Neural cell (in vitro differentiated cells): ENCODE measurements at regions not wholly inside any gene's neighbourhood (a gene's known extent, or its start where the extent isn't known, plus 50 kb on each side); places are given as distances from the start of the nearest gene placed in this dataset.

Experiments used
- H2AFZ ChIP-seq: fragments of 200-600, 300-800 bp; sonication (generic), shearing (Covaris generic); 2 replicates; pipeline ENCODE4 v1.6.0; 2014; ENCODE audit warnings: low read depth, mild to moderate bottlenecking, antibody characterized with exemption, low read length, moderate library complexity
- H3F3A ChIP-seq: fragments of 200-600 bp; shearing (Covaris generic); 2 replicates; pipeline ENCODE4 v1.6.1; 2016; ENCODE audit warnings: mild to moderate bottlenecking, moderate library complexity, mixed read lengths, antibody characterized with exemption, low read length; ENCODE audit not compliant: insufficient read depth, poor library complexity, severe bottlenecking
- H3K27ac ChIP-seq: fragments of 200-600, 300-800 bp; sonication (generic), shearing (Covaris generic); 2 replicates; pipeline ENCODE4 v1.5.1; 2014; ENCODE audit warnings: mild to moderate bottlenecking, low read length, moderate library complexity
- H3K27me3 ChIP-seq: fragments of 300-800, 200-600 bp; sonication (generic), shearing (Covaris generic); 2 replicates; pipeline ENCODE4 v1.6.0; 2014; ENCODE audit warnings: mild to moderate bottlenecking, low read depth, low read length, moderate library complexity; ENCODE audit not compliant: insufficient read depth
- H3K36me3 ChIP-seq: fragments of 300-800, 200-600 bp; sonication (generic), shearing (Covaris generic); 2 replicates; pipeline ENCODE4 v1.5.1; 2014; ENCODE audit warnings: mild to moderate bottlenecking, antibody characterized with exemption, low read length, moderate library complexity; ENCODE audit not compliant: insufficient read depth
- H3K4me2 ChIP-seq: fragments of 300-800, 200-600 bp; sonication (generic), shearing (Covaris generic); 2 replicates; pipeline ENCODE4 v1.6.0; 2014; ENCODE audit warnings: mild to moderate bottlenecking, low read length
- H3K4me3 ChIP-seq: fragments of 300-800, 200-600 bp; sonication (generic), shearing (Covaris generic); 2 replicates; pipeline ENCODE4 v1.5.1; 2014; ENCODE audit warnings: mild to moderate bottlenecking, low read length, moderate library complexity
- H3K79me2 ChIP-seq: fragments of 200-600 bp; shearing (Covaris generic); replicated peaks from 2 replicates; pipeline ENCODE4 v1.6.0; 2014; ENCODE audit warnings: mild to moderate bottlenecking, low read length, moderate library complexity; ENCODE audit not compliant: insufficient read depth
- H3K9ac ChIP-seq: fragments of 300-800, 200-600 bp; sonication (generic), shearing (Covaris generic); 2 replicates; pipeline ENCODE4 v1.6.1; 2016; ENCODE audit warnings: mild to moderate bottlenecking, low read length, mixed read lengths
- H3K9me2 ChIP-seq: fragments of 200-600 bp; shearing (Covaris generic); 2 replicates; pipeline ENCODE4 v1.6.1; 2016; ENCODE audit warnings: mild to moderate bottlenecking, low read length, mixed read lengths; ENCODE audit not compliant: insufficient read depth
- H3K9me3 ChIP-seq: fragments of 200-600, 300-800 bp; sonication (generic), shearing (Covaris generic); 2 replicates; pipeline ENCODE4 v1.6.1; 2016; ENCODE audit warnings: mild to moderate bottlenecking, mixed run types, low read length, moderate library complexity, mixed read lengths
- H4K20me1 ChIP-seq: fragments of 200-600 bp; shearing (Covaris generic); 2 replicates; pipeline ENCODE4 v1.6.1; 2016; ENCODE audit warnings: mild to moderate bottlenecking, mixed run types; ENCODE audit not compliant: insufficient read depth
- CTCF ChIP-seq: fragments of 450-650 bp; IDR thresholded peaks from 2 replicates; pipeline ENCODE4 v1.5.1; 2014; ENCODE audit warnings: antibody characterized with exemption, mild to moderate bottlenecking, moderate library complexity; ENCODE audit not compliant: poor library complexity, severe bottlenecking
- EP300 ChIP-seq: fragments of 450-650 bp; conservative IDR thresholded peaks from 2 replicates; pipeline ENCODE4 v1.6.1; 2014; ENCODE audit warnings: antibody characterized with exemption, mild to moderate bottlenecking, moderate library complexity; ENCODE audit not compliant: poor library complexity, severe bottlenecking
- EZH2 ChIP-seq: fragments of 200-600, 300-800 bp; shearing (Covaris generic), sonication (generic); IDR thresholded peaks from 2 replicates; pipeline ENCODE4 v1.6.1; 2014; ENCODE audit warnings: antibody characterized with exemption, low read length, borderline replicate concordance, mild to moderate bottlenecking; ENCODE audit not compliant: insufficient read depth, poor library complexity, severe bottlenecking
- MXI1 ChIP-seq: fragments of 450-650 bp; conservative IDR thresholded peaks from 2 replicates; pipeline ENCODE4 v1.6.1; 2014; ENCODE audit warnings: antibody characterized with exemption, mild to moderate bottlenecking; ENCODE audit not compliant: poor library complexity, severe bottlenecking
- POLR2AphosphoS5 ChIP-seq: IDR thresholded peaks from 2 replicates; pipeline ENCODE4 v1.6.1; 2012
- RAD21 ChIP-seq: fragments of 450-650 bp; conservative IDR thresholded peaks from 2 replicates; pipeline ENCODE4 v1.6.1; 2014; ENCODE audit warnings: antibody characterized with exemption, mild to moderate bottlenecking, moderate library complexity
- SMC3 ChIP-seq: fragments of 450-650 bp; conservative IDR thresholded peaks from 2 replicates; pipeline ENCODE4 v1.6.1; 2014; ENCODE audit warnings: antibody characterized with exemption, mild to moderate bottlenecking, moderate library complexity; ENCODE audit not compliant: poor library complexity
- TAF1 ChIP-seq: IDR thresholded peaks from 2 replicates; pipeline ENCODE4 v1.6.1; 2012; ENCODE audit warnings: low read depth
- TF ChIP-seq, protein P1 (sequence below): IDR thresholded peaks from 2 replicates; pipeline ENCODE4 v1.6.1; 2012; ENCODE audit warnings: borderline replicate concordance

- H4K20me1 ChIP-seq: no peaks in the 10 kb centered on the region
- H3F3A ChIP-seq: no peaks in the 10 kb centered on the region
- no peak overlapping the region for H2AFZ ChIP-seq
- H3K27me3 ChIP-seq: no peaks in the 10 kb centered on the region
- H3K4me2 ChIP-seq: no peak overlapping the region
- H3K4me3 ChIP-seq: no peak overlapping the region
- H3K9ac ChIP-seq: no peak overlapping the region
- no peaks in the 10 kb centered on the region for H3K79me2 ChIP-seq
- H3K27ac ChIP-seq: no peak overlapping the region
- no peaks in the 10 kb centered on the region for H3K36me3 ChIP-seq
- peaks cover 3% of the 10 kb centered on the region for H3K9me3 ChIP-seq
- no peaks in the 10 kb centered on the region for H3K9me2 ChIP-seq
- TF ChIP-seq EZH2 (no peak), TAF1 (no peak), POLR2AphosphoS5 (no peak), EP300 (no peak), MXI1 (no peak), SMC3 (no peak), RAD21 (no peak), CTCF (no peak)
- TF ChIP-seq, protein P1, sequence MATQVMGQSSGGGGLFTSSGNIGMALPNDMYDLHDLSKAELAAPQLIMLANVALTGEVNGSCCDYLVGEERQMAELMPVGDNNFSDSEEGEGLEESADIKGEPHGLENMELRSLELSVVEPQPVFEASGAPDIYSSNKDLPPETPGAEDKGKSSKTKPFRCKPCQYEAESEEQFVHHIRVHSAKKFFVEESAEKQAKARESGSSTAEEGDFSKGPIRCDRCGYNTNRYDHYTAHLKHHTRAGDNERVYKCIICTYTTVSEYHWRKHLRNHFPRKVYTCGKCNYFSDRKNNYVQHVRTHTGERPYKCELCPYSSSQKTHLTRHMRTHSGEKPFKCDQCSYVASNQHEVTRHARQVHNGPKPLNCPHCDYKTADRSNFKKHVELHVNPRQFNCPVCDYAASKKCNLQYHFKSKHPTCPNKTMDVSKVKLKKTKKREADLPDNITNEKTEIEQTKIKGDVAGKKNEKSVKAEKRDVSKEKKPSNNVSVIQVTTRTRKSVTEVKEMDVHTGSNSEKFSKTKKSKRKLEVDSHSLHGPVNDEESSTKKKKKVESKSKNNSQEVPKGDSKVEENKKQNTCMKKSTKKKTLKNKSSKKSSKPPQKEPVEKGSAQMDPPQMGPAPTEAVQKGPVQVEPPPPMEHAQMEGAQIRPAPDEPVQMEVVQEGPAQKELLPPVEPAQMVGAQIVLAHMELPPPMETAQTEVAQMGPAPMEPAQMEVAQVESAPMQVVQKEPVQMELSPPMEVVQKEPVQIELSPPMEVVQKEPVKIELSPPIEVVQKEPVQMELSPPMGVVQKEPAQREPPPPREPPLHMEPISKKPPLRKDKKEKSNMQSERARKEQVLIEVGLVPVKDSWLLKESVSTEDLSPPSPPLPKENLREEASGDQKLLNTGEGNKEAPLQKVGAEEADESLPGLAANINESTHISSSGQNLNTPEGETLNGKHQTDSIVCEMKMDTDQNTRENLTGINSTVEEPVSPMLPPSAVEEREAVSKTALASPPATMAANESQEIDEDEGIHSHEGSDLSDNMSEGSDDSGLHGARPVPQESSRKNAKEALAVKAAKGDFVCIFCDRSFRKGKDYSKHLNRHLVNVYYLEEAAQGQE: no peak
Observed at GRCh38 chr2:120405759-120406099, 59.8 kb downstream of the INHBB start.

GRCh38 chr2:120406566-120406965 is 60.6 kb downstream of the INHBB start:
- TF ChIP-seq, protein P1: no peak
- TF ChIP-seq EP300 (no peak), EZH2 (no peak), RAD21 (no peak), POLR2AphosphoS5 (no peak), CTCF (no peak), MXI1 (no peak), SMC3 (no peak)
- Histone ChIP-seq H2AFZ (no peak overlapping the region), H3K4me3 (no peak overlapping the region), H3K79me2 (no peaks in the 10 kb centered on the region), H3K27ac (no peak overlapping the region), H3F3A (no peaks in the 10 kb centered on the region), H3K27me3 (no peaks in the 10 kb centered on the region), H3K4me2 (no peak overlapping the region), H3K36me3 (no peaks in the 10 kb centered on the region), H3K9me2 (no peaks in the 10 kb centered on the region), H4K20me1 (no peaks in the 10 kb centered on the region), H3K9me3 (peaks cover 3% of the 10 kb centered on the region), H3K9ac (no peak overlapping the region)
